ENCODE measurements at regions not wholly inside any gene's neighbourhood (a gene's known extent, or its start where the extent isn't known, plus 50 kb on each side); places are given as distances from the start of the nearest gene placed in this dataset.

DNA sequence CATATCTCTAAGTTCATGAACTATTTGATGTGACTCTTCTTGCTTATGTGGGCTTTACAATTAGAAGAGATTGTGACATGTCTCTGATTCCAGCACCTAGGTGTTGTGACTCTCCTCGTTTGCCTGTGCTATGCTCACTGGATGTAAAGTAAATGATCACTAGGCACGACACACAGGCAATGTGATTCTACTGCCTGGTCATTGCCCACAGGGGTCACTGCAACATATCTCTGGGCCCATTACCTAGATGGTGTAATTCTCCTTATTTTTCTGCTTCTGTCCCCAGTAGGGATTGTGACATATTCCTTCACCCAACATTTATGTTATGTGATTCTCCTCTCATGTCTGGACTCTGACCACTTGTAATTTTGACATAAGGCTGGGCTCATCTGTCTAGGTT, 65.8 kb upstream of the ZNF91 start:
- no peak for DNase-seq

DNA sequence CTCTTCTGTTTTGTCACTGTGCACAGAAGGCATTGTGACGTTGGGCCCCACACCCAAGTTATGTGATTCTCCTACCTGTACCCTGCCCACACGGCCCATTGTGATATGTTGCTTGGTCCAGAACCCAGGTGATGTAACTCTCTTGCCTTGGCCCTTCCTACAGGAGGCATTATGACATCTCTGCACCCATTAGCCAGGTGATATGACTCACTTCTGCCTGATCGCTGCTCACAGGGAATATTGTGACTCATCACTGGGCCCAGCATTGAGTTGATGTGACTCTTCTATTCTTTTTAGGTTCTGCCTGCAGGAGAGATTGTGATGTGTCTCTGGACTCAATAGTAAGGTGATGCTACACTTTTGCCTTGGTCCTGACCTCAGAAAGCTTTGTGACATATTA, 65.4 kb upstream of the ZNF91 start:
- DNase-seq, result no peak
